Calu3 (cell line): ENCODE measurements at regions not wholly inside any gene's neighbourhood (a gene's known extent, or its start where the extent isn't known, plus 50 kb on each side); places are given as distances from the start of the nearest gene placed in this dataset.

Source experiments
- BruUV-seq: library from RNA; stranded (reverse); fragments of 400-500 nt; replicated peaks from 2 replicates; lab custom pipeline; 2021; lab: Mats Ljungman, UMichigan
- CTCF ChIA-PET: fragments of 300-600 bp; sonication (Branson Sonifier 250); formaldehyde crosslinking; loops from one replicate; lab custom pipeline; 2022; ENCODE audit warnings: antibody characterized with exemption; lab: Charles Lee
- DNase-seq: peaks from one replicate; pipeline ENCODE4 v3.0.0; 2022
- H3K27ac Mint-ChIP-seq: one replicate; pipeline ENCODE4 v1.8.0; 2022; ENCODE audit warnings: mixed read lengths; ENCODE audit not compliant: unreplicated experiment
- H3K27me3 Mint-ChIP-seq: one replicate; pipeline ENCODE4 v1.8.0; 2022; ENCODE audit warnings: mixed read lengths; ENCODE audit not compliant: unreplicated experiment
- H3K36me3 Mint-ChIP-seq: one replicate; pipeline ENCODE4 v1.8.0; 2022; ENCODE audit warnings: mild to moderate bottlenecking, moderate library complexity, mixed read lengths; ENCODE audit not compliant: insufficient read depth, unreplicated experiment
- H3K4me1 Mint-ChIP-seq: one replicate; pipeline ENCODE4 v1.8.0; 2022; ENCODE audit warnings: mild to moderate bottlenecking, low read depth, mixed read lengths; ENCODE audit not compliant: unreplicated experiment
- H3K4me3 Mint-ChIP-seq: one replicate; pipeline ENCODE4 v1.8.0; 2022; ENCODE audit warnings: mild to moderate bottlenecking, low read depth, moderate library complexity, mixed read lengths; ENCODE audit not compliant: unreplicated experiment
- H3K9me3 Mint-ChIP-seq: one replicate; pipeline ENCODE4 v1.8.0; 2022; ENCODE audit warnings: low read depth, mixed read lengths; ENCODE audit not compliant: unreplicated experiment
- intact Hi-C: fragments of 100-400 bp; cut with micrococcal nuclease; formaldehyde crosslinking; loops from one replicate; pipeline ENCODE4 v1.10.0; 2022; ENCODE audit not compliant: unreplicated experiment
- TF ChIP-seq, protein P1 (sequence below): fragments of 200-600 bp; IDR thresholded peaks from one replicate; pipeline ENCODE4 v1.8.0; 2022; ENCODE audit warnings: antibody characterized with exemption; ENCODE audit not compliant: unreplicated experiment

DNA sequence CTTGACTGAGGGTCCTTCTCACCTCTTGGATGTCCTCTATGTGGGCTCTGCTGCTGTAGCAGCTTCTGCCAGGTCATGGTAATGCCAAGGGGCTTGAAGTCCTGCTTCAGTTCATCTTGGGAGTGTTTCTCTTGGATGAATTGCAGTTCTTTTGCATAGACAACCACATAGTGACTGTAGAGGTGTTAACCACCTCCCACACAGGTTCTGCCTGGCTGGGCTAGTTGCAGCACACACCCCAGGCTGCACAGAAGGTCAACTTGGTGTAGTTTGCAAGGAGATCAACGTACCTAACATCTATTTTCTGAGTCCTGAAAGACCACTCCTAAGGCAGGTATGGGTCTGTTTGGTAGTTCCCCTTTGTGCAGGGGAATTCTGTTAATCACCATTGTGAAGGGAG, 108.1 kb downstream of the ADCYAP1 start:
- TF ChIP-seq, protein P1, sequence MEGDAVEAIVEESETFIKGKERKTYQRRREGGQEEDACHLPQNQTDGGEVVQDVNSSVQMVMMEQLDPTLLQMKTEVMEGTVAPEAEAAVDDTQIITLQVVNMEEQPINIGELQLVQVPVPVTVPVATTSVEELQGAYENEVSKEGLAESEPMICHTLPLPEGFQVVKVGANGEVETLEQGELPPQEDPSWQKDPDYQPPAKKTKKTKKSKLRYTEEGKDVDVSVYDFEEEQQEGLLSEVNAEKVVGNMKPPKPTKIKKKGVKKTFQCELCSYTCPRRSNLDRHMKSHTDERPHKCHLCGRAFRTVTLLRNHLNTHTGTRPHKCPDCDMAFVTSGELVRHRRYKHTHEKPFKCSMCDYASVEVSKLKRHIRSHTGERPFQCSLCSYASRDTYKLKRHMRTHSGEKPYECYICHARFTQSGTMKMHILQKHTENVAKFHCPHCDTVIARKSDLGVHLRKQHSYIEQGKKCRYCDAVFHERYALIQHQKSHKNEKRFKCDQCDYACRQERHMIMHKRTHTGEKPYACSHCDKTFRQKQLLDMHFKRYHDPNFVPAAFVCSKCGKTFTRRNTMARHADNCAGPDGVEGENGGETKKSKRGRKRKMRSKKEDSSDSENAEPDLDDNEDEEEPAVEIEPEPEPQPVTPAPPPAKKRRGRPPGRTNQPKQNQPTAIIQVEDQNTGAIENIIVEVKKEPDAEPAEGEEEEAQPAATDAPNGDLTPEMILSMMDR, result no peak
- no peaks in the 10 kb centered on the region for H3K9me3 Mint-ChIP-seq
- no peaks in the 10 kb centered on the region for H3K36me3 Mint-ChIP-seq
- H3K4me1 Mint-ChIP-seq, result no peaks in the 10 kb centered on the region
- CTCF ChIA-PET, result no interaction called here
- no peak overlapping the region for H3K4me3 Mint-ChIP-seq
- H3K27ac Mint-ChIP-seq, result no peak overlapping the region
- BruUV-seq, result no TSS peak
- intact Hi-C loops, result no loop called here
- no peak for DNase-seq
- H3K27me3 Mint-ChIP-seq, result peaks cover 15% of the 10 kb centered on the region

DNA sequence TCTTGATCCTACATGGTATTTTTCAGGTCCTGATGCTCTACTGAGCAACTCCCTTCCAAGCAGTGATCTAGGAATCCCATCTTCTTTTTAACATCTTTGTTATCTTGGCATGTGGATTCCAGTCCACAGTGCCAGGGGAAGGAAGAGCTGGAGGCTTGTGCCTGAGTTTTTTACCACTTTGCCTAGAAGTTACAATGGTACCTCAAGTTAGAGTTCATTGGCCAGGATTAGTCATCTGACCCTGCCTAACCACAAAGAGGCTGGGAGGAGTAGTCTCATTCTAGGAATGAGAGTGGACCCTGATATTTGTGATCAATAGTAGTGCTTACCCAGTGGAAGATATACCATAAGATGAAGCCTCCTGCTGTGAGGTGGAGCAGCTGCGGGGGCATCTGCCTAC, 109.3 kb downstream of the ADCYAP1 start:
- DNase-seq, result no peak
- no peak overlapping the region for H3K27ac Mint-ChIP-seq
- H3K36me3 Mint-ChIP-seq, result no peaks in the 10 kb centered on the region
- peaks cover 15% of the 10 kb centered on the region for H3K27me3 Mint-ChIP-seq
- no TSS peak for BruUV-seq
- no peaks in the 10 kb centered on the region for H3K9me3 Mint-ChIP-seq
- TF ChIP-seq, protein P1, result no peak
- CTCF ChIA-PET, result interaction anchor here (0.7 kb wide), 1 partner anchor 388 kb away, joined by 4 read pairs; no protein-coding TSS in a partner anchor
- H3K4me1 Mint-ChIP-seq, result no peaks in the 10 kb centered on the region
- no peak overlapping the region for H3K4me3 Mint-ChIP-seq
- intact Hi-C loops, result no loop called here

DNA sequence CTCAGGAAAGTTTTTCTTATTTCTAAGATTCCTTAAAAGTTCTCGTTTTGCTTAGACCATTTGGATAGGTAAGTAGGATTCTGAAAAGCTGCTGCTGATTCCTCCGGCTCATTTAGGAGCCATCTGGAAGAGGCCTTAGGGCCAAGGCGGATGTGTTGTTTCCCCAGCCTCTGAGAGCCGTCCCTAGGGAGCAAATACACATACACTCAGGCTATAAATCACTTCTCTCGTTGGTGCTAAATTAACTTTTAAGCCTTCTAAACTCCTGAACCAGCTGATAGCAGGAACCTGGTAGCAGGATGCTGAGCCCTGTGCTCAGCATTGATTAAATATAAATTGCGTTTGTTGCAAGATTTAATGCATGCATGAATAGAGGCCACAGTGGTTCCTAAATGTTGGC, 109.8 kb downstream of the ADCYAP1 start:
- Mint-ChIP-seq H3K4me1 (no peaks in the 10 kb centered on the region), H3K4me3 (no peak overlapping the region), H3K9me3 (no peaks in the 10 kb centered on the region), H3K36me3 (no peaks in the 10 kb centered on the region), H3K27me3 (peaks cover 15% of the 10 kb centered on the region), H3K27ac (no peak overlapping the region)
- TF ChIP-seq, protein P1, result no peak
- no TSS peak for BruUV-seq
- CTCF ChIA-PET, result interaction anchor here (1.2 kb wide), 1 partner anchor 253 kb away, joined by 3 read pairs; no protein-coding TSS in a partner anchor
- no peak for DNase-seq
- intact Hi-C loops, result no loop called here

DNA sequence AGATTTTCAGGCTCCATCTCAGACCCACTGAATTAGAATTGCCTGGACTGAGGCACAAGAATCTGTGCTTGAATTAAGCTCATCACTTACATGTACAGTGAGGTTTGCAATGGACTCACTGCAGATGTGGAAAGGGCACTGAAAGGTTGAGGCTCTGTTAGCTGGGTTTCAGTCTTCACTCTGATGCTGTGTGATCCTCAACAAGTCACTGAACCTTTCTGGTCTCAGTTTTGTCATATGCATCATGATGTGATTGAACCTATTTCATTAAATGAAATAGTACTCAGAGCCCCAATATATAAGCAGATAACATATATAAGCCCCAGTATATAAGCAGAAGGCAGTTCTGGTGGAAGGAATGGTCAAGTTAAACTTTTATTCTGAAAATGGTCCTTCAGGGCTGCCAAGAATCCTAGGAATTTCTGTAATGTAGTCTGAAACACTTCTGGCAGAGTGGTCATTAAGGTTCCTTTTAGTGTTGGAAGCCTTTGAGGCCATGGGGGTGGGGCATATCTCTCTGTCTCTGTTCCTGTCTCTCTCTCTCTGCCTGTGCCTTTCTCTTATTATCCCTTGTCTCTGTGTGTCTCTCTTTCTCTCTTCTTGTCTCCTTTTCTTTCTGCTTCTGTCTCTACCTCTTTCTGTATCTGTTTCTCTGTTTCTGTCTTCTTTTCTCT, 110.4 kb downstream of the ADCYAP1 start:
- no peaks in the 10 kb centered on the region for H3K4me1 Mint-ChIP-seq
- no peak for DNase-seq
- no peaks in the 10 kb centered on the region for H3K36me3 Mint-ChIP-seq
- no peaks in the 10 kb centered on the region for H3K9me3 Mint-ChIP-seq
- BruUV-seq, result no TSS peak
- TF ChIP-seq, protein P1, result no peak
- intact Hi-C loops, result no loop called here
- H3K27me3 Mint-ChIP-seq, result peaks cover 16% of the 10 kb centered on the region
- H3K27ac Mint-ChIP-seq, result no peak overlapping the region
- H3K4me3 Mint-ChIP-seq, result no peak overlapping the region
- CTCF ChIA-PET, result interaction anchor here (1.2 kb wide), 1 partner anchor 252 kb away, joined by 3 read pairs; no protein-coding TSS in a partner anchor
